GM12875 (cell line): ENCODE measurements at regions not wholly inside any gene's neighbourhood (a gene's known extent, or its start where the extent isn't known, plus 50 kb on each side); places are given as distances from the start of the nearest gene placed in this dataset.

Experiments
- H3K4me3 ChIP-seq: one replicate; pipeline ENCODE4 v1.5.1; 2011; ENCODE audit warnings: low read depth, low read length, control low read depth
- CTCF ChIP-seq: IDR thresholded peaks from 2 replicates; pipeline ENCODE4 v1.5.1; 2011; ENCODE audit warnings: low read depth, mild to moderate bottlenecking, control low read depth, inconsistent platforms, low read length, moderate library complexity, borderline replicate concordance; ENCODE audit not compliant: insufficient read depth

DNA sequence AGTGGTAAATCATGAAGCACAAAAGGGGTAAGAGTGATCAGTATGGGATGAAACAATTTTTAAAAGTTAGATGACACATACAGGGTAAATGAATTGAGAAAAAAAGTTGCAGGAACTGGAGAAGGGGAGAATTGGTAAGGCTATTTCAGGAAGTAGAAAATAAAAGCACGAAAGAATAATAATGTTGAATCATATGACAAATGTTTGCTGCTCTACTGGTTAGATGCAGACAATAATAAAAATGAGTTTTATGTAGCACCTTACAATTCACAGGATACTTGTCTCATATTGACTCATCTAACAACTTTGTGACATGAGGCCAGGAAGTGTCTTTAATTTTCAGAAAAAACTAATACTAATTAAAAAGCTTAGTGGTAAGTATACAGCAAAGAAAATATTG is 566.5 kb upstream of the MARCKS start:
- no peak overlapping the region for H3K4me3 ChIP-seq
- no peak for TF ChIP-seq CTCF

- H3K4me3 ChIP-seq: no peak overlapping the region
- no peak for TF ChIP-seq CTCF
Observed at GRCh38 chr6:113291751-113292445, 565.2 kb upstream of the MARCKS start.

DNA sequence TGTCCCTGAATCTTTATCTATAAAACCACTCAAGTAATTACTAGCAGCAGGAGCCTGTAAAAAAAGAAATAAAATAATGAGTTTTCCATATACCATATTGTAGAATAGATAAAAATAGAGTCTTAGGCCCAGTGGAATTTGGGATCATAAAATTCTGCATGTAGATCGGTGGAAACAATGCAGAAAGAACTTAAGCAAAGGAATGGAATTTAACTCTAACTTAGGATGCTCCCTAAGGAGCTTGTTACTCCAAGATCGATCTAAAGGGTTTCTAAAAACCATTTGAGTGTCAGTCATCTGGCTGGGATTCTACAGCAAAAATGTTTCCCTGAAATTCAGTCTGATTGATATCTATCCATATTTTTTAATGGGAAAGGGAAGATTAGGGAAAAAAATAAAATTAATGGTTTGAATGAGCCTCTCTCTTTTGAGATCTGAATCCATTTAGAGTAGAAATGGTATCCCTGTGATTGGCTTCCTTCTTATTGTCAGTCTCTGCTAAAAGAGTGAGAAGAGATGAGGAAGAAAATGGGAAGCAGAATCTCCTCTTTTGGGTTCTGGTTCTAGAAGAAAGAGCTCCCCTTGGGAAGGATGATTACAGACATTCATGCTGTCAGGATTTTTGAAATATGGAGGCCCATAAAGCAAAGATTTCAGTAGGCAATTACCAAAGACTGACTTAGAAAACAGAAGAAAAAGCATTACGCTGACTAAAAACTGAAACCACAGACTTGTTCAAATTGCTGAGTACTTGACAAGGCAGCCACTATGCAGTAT is 564.3 kb upstream of the MARCKS start:
- no peak for TF ChIP-seq CTCF
- no peak overlapping the region for H3K4me3 ChIP-seq

DNA sequence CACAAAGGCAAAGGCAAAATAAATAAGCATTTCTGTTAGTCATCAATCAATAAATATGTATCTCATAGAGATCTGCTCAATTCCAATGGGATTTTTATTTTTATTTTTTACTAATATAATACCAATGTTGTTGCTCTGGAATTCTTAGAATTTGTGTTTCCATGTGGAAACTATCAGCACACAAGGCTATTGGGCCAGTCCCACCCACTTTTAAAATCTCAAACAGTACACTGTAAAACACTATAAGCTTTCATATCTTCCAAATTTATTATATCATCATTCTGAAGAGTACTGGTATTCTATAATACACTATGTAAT is 563.8 kb upstream of the MARCKS start:
- no peak overlapping the region for H3K4me3 ChIP-seq
- no peak for TF ChIP-seq CTCF

- H3K4me3 ChIP-seq: no peak overlapping the region
- no peak for TF ChIP-seq CTCF
Observed at GRCh38 chr6:113299531-113299930, 557.6 kb upstream of the MARCKS start.

DNA sequence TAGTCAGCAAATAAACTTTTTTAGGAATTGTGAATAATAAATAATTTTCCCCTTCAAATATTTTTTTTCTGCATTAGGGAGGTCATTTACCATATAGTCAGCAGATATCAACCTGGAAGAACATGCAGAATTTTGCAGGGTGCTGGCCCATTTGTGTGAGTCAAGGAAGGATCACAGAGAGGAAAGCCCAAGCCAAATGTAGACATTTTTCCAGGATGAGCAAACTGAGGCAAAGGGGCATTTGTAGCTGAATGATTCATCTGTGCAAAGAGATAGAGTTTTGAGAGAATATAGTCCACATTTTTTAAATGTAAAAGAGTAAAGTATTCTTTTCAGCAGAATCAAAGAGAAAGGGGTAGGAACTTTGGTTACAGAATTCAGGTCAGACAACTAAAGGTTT is 555.5 kb upstream of the MARCKS start:
- no peak overlapping the region for H3K4me3 ChIP-seq
- no peak for TF ChIP-seq CTCF

DNA sequence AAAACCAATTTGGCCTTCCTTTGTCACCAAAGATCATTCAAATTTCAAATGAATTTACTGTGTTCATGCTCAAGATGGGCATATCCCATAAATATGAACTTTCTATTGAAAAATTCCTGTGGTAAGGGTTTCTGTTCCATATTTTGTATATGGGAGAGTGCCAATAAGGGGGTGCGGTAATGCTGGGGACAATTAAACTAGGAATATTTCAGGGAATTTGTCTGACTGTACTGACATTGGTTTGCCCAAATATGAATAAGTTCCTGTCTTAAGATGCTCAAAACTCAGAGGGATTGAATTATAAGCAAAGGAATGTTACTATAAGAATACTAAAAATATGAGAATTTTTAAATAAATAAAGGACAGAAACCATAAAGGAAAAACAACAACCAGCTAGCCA is 553.0 kb upstream of the MARCKS start:
- TF ChIP-seq CTCF: no peak
- H3K4me3 ChIP-seq: no peak overlapping the region
